ENCODE measurements at regions not wholly inside any gene's neighbourhood (a gene's known extent, or its start where the extent isn't known, plus 50 kb on each side); places are given as distances from the start of the nearest gene placed in this dataset.

DNA sequence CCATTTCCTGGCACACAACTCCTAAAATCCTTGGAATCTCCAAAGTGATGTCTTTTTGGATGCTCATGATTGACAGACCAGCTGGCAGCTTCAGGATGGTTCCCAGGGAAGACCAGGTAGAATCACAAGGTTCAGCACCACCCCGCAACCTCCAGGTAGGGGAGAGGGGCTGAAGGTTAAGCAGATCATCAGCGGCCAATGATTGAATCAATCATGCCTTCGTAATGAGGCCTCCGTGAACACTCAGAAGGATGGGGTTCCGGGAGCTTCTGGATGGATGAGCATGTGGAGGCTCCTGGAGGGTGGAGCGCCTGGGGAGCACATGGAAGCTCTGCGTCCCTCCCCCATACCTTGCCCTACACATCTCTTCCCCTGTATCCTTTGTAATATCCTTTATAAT, 185.9 kb downstream of the SEC14L1 start:
- H3K36me3 ChIP-seq (ENCODE audit: insufficient read depth, low read length): peaks cover 25% of the 10 kb centered on the region
- DNase-seq (ENCODE audit: insufficient read length, low spot score, missing footprints): no peak
- peaks cover 46% of the 10 kb centered on the region for H3K4me1 ChIP-seq (ENCODE audit: insufficient read depth, low read length)
- no peak overlapping the region for H3K4me3 ChIP-seq (ENCODE audit: insufficient read depth, low read length)
- peaks cover 86% of the 10 kb centered on the region for H3K79me2 ChIP-seq (ENCODE audit: insufficient read depth, low read length)
- no peak for TF ChIP-seq CTCF (IDR thresholded peaks at IDR 0.05; ENCODE audit: extremely low read depth, low read depth, low read length)
- H3K9me3 ChIP-seq (ENCODE audit: low read depth, low read length): no peaks in the 10 kb centered on the region
- H3K4me2 ChIP-seq (ENCODE audit: insufficient read depth, low read length): no peak overlapping the region
- H2AFZ ChIP-seq (ENCODE audit: low read length): no peak overlapping the region
- peaks cover 66% of the 10 kb centered on the region for H4K20me1 ChIP-seq (ENCODE audit: insufficient read depth, low read length)
- H3K27me3 ChIP-seq (ENCODE audit: insufficient read depth, low read length): no peaks in the 10 kb centered on the region
- peak overlapping the region; percentile 99 for H3K27ac ChIP-seq (ENCODE audit: low read depth, low read length)

GRCh38 chr17:77327181-77327565, 186.4 kb downstream of the SEC14L1 start:
- peak overlapping the region; percentile 99 for H3K27ac ChIP-seq (ENCODE audit: low read depth, low read length)
- no peak overlapping the region for H3K4me2 ChIP-seq (ENCODE audit: insufficient read depth, low read length)
- H3K79me2 ChIP-seq (ENCODE audit: insufficient read depth, low read length): peaks cover 86% of the 10 kb centered on the region
- no peaks in the 10 kb centered on the region for H3K27me3 ChIP-seq (ENCODE audit: insufficient read depth, low read length)
- TF ChIP-seq CTCF (IDR thresholded peaks at IDR 0.05; ENCODE audit: extremely low read depth, low read depth, low read length): no peak
- no peak overlapping the region for H2AFZ ChIP-seq (ENCODE audit: low read length)
- peak; percentile 32 for DNase-seq (ENCODE audit: insufficient read length, low spot score, missing footprints)
- H3K9me3 ChIP-seq (ENCODE audit: low read depth, low read length): no peaks in the 10 kb centered on the region
- peaks cover 26% of the 10 kb centered on the region for H3K36me3 ChIP-seq (ENCODE audit: insufficient read depth, low read length)
- H3K4me1 ChIP-seq (ENCODE audit: insufficient read depth, low read length): peaks cover 44% of the 10 kb centered on the region
- no peak overlapping the region for H3K4me3 ChIP-seq (ENCODE audit: insufficient read depth, low read length)
- peaks cover 68% of the 10 kb centered on the region for H4K20me1 ChIP-seq (ENCODE audit: insufficient read depth, low read length)

DNA sequence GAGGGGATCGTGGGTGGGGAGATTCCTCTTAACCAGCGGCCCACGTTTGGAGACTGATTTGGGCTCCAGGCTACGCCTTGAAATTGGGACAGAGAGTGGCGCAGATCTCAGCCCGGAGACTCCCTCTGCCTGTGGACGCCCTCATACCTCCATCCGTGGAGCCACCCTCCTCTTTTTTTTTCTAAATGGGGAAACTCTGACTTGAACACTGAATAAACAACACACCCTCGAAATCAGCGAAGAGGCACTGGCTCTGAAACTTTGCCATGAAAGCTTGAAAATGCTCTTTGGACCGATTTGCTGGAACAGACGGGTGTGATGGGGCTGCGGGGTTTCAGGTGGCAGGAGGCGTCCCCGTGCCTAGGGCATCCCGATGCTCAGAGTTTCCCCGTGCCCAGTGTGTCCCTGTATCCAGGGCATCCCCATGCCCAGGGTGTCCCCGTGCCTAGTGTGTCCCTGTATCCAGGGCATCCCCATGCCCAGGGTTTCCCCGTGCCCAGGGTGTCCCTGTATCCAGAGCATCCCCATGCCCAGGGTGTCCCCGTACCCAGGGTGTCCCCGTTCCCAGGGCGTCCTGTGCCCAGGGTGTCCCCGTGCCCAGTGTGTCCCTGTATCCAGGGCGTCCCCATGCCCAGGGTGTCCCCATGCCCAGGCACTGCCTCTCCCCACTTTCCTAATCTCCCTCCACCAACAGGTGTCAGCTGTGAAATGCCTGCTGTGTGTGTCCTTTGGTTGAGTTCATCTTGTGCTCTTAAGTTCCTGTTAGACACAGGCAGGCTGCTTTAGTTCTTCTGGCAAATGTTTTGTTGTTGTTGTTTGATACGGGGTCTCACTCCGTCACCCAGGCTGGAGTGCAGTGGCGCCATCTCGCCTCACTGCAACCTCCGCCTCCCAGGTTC, 187.0 kb downstream of the SEC14L1 start:
- peak overlapping the region; percentile 99 for H3K27ac ChIP-seq (ENCODE audit: low read depth, low read length)
- TF ChIP-seq CTCF (IDR thresholded peaks at IDR 0.05; ENCODE audit: extremely low read depth, low read depth, low read length): no peak
- H3K4me1 ChIP-seq (ENCODE audit: insufficient read depth, low read length): peaks cover 40% of the 10 kb centered on the region
- peaks cover 72% of the 10 kb centered on the region for H4K20me1 ChIP-seq (ENCODE audit: insufficient read depth, low read length)
- H3K79me2 ChIP-seq (ENCODE audit: insufficient read depth, low read length): peaks cover 86% of the 10 kb centered on the region
- H3K4me3 ChIP-seq (ENCODE audit: insufficient read depth, low read length): no peak overlapping the region
- no peak overlapping the region for H3K4me2 ChIP-seq (ENCODE audit: insufficient read depth, low read length)
- peaks cover 4% of the 10 kb centered on the region for H3K9me3 ChIP-seq (ENCODE audit: low read depth, low read length)
- no peaks in the 10 kb centered on the region for H3K27me3 ChIP-seq (ENCODE audit: insufficient read depth, low read length)
- H3K36me3 ChIP-seq (ENCODE audit: insufficient read depth, low read length): peaks cover 31% of the 10 kb centered on the region
- DNase-seq (ENCODE audit: insufficient read length, low spot score, missing footprints): peak; percentile 37
- no peak overlapping the region for H2AFZ ChIP-seq (ENCODE audit: low read length)
